HFF-Myc (cell line): ENCODE measurements at regions not wholly inside any gene's neighbourhood (a gene's known extent, or its start where the extent isn't known, plus 50 kb on each side); places are given as distances from the start of the nearest gene placed in this dataset.

Experiments
- DNase-seq: peaks from one replicate; pipeline ENCODE4 v3.0.0-alpha.2; 2011; ENCODE audit warnings: low read depth; ENCODE audit errors: extremely low read depth
- H3K4me3 ChIP-seq: replicated peaks from 2 replicates; pipeline ENCODE4 v1.5.1; 2011; ENCODE audit warnings: low read depth, mild to moderate bottlenecking, control low read depth, low read length
- TF ChIP-seq, protein P1 (sequence below): IDR thresholded peaks from 2 replicates; pipeline ENCODE4 v1.5.1; 2012; ENCODE audit warnings: mild to moderate bottlenecking, low read depth, low read length, control low read depth; ENCODE audit errors: missing control alignments

DNA sequence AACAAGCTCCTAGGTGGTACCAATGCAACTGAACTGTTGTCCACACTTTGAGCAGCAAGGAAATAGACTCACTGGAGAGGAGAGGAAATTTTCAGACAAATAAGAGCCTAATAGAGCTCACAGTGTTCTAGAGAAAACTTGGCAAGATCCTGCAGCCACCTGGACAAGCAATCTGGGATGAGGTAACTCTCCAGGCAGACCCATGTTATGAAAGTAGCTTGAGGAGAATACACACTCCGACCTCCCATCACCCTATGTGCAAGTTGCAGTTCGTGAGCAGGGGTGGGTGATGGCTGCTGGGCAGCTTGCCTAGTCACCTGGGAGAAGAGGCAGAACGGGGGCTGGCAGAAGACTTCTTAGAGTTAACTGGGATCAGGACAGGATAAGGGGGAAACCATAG lies 102.2 kb downstream of the KLF4 start:
- TF ChIP-seq, protein P1, sequence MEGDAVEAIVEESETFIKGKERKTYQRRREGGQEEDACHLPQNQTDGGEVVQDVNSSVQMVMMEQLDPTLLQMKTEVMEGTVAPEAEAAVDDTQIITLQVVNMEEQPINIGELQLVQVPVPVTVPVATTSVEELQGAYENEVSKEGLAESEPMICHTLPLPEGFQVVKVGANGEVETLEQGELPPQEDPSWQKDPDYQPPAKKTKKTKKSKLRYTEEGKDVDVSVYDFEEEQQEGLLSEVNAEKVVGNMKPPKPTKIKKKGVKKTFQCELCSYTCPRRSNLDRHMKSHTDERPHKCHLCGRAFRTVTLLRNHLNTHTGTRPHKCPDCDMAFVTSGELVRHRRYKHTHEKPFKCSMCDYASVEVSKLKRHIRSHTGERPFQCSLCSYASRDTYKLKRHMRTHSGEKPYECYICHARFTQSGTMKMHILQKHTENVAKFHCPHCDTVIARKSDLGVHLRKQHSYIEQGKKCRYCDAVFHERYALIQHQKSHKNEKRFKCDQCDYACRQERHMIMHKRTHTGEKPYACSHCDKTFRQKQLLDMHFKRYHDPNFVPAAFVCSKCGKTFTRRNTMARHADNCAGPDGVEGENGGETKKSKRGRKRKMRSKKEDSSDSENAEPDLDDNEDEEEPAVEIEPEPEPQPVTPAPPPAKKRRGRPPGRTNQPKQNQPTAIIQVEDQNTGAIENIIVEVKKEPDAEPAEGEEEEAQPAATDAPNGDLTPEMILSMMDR = no peak
- no peak for DNase-seq
- H3K4me3 ChIP-seq = no peak overlapping the region

DNA sequence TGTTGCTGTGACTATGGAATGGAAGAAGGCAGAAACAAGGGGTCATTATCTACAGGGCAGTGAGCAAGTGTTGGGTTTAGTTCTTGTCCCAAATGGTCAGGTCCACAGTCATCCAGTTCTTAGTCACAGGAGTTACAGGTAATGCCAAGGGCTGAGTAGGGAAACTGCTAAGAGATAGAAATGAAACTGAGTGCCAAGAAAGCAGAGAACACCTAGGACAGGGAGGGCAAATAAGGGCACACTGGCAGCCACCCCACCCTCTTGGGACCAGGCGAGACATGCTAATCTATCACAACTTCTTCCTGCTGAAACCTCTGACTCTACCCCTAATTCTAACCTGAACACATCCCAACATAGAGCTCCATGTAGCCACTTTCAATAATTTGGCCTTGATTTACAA lies 103.2 kb downstream of the KLF4 start:
- DNase-seq = no peak
- TF ChIP-seq, protein P1 = no peak
- no peak overlapping the region for H3K4me3 ChIP-seq
